HFFc6 (cell line): ENCODE measurements at regions not wholly inside any gene's neighbourhood (a gene's known extent, or its start where the extent isn't known, plus 50 kb on each side); places are given as distances from the start of the nearest gene placed in this dataset.

ENCODE experiments used
- DNase-seq: peaks from one replicate; pipeline ENCODE4 v3.0.0-alpha.2; 2018
- H3K27ac Mint-ChIP-seq: 2 replicates; pipeline ENCODE4 v1.8.0; 2020; ENCODE audit warnings: mild to moderate bottlenecking, mixed read lengths
- H3K27me3 Mint-ChIP-seq: 2 replicates; pipeline ENCODE4 v1.8.0; 2021; ENCODE audit warnings: mild to moderate bottlenecking, moderate library complexity, mixed read lengths; ENCODE audit not compliant: insufficient read depth
- H3K36me3 Mint-ChIP-seq: 2 replicates; pipeline ENCODE4 v1.8.0; 2021; ENCODE audit warnings: low read depth, mixed read lengths
- H3K4me1 Mint-ChIP-seq: 2 replicates; pipeline ENCODE4 v1.8.0; 2020; ENCODE audit warnings: low read depth, mixed read lengths
- H3K4me3 Mint-ChIP-seq: 2 replicates; pipeline ENCODE4 v1.8.0; 2020; ENCODE audit warnings: mild to moderate bottlenecking, moderate library complexity, mixed read lengths
- H3K9me3 Mint-ChIP-seq: 2 replicates; pipeline ENCODE4 v1.8.0; 2020; ENCODE audit warnings: mild to moderate bottlenecking, mixed read lengths
- TF ChIP-seq, protein P1 (sequence below): fragments of 200-600 bp; sonication (generic); IDR thresholded peaks from 2 replicates; pipeline ENCODE4 v1.5.0; 2021; ENCODE audit warnings: antibody characterized with exemption, mild to moderate bottlenecking

DNA sequence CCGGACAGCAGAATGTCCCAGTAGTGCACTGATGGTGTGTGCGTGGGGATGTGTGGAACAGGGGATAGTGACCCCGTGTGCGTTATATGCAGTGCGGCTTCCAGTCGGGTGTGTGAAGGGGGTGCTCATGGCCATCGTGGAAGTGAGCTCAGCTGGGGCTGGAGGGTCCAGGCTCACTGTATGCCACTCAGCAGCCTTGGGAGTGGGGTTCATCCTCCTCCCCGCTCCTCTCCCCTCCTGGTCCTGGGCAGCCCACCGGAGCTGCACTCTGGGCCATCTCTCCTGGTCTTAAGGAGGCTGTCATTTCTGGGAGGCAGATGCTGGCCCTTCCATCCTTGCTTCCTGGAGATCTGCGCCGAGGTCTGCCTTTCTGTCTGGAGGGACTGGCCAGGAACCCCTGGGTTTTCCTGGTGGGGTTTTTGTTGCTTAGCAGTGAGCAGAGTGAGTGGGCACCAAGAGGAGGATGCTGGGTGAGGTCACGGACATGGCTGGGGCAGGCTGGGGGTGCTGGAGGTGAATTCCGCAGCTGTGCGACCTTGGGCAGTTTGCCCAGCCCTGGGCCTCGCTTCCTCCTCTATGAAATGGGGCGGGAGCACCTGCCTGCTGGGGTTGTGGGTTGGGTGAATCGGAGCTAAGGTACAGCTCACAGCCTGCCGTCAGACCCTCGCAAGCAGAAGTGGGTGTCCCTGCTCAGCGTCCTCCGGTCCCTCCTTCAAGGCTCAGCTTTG, 164.1 kb downstream of the SEC14L1 start:
- Mint-ChIP-seq H3K4me1 (peaks cover 49% of the 10 kb centered on the region), H3K27me3 (peaks cover 4% of the 10 kb centered on the region), H3K9me3 (no peaks in the 10 kb centered on the region), H3K4me3 (peak overlapping the region; percentile 60; the same call in 1 of the 2 replicates), H3K27ac (peak overlapping the region; percentile 82), H3K36me3 (no peaks in the 10 kb centered on the region)
- no peak for DNase-seq
- TF ChIP-seq, protein P1, sequence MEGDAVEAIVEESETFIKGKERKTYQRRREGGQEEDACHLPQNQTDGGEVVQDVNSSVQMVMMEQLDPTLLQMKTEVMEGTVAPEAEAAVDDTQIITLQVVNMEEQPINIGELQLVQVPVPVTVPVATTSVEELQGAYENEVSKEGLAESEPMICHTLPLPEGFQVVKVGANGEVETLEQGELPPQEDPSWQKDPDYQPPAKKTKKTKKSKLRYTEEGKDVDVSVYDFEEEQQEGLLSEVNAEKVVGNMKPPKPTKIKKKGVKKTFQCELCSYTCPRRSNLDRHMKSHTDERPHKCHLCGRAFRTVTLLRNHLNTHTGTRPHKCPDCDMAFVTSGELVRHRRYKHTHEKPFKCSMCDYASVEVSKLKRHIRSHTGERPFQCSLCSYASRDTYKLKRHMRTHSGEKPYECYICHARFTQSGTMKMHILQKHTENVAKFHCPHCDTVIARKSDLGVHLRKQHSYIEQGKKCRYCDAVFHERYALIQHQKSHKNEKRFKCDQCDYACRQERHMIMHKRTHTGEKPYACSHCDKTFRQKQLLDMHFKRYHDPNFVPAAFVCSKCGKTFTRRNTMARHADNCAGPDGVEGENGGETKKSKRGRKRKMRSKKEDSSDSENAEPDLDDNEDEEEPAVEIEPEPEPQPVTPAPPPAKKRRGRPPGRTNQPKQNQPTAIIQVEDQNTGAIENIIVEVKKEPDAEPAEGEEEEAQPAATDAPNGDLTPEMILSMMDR, result no peak

DNA sequence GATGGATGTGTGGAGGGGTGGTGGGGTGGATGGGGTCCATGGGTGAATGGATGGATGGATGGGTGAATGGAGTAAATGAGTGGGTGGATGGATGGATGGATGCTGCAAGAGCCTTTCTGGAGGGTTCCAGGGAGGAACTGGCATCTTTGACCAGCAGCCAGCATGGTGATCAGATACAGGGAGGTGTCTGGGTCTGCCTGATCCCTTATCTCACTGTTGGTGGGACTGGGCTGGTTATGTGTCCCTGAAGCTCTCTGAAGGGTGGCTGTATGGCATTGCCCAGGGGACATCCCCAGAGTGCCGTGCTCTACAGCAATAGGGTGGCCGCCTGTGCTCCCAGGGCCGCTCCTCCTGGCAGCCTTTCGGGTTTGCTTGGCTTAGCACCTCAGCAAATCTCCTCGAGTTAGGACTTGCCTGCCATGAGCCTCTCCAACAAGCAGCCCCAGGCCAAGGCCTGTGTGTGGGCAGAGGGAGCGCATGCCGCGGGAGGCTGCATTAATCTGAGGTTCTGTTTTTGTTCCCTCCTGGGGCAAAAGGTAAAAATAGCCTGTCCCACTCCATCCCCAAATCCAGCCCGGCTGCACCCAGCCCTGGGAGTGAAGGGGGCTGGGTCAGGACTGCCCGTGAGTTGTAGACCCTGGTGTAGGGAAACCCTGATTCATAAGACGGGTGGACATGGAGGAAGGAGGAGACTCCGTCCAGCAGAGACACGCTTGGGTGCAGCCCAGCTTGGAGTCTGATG, 165.4 kb downstream of the SEC14L1 start:
- Mint-ChIP-seq H3K9me3 (no peaks in the 10 kb centered on the region), H3K4me1 (peaks cover 58% of the 10 kb centered on the region), H3K27me3 (peaks cover 4% of the 10 kb centered on the region), H3K36me3 (no peaks in the 10 kb centered on the region), H3K4me3 (no peak overlapping the region), H3K27ac (no peak overlapping the region)
- DNase-seq, result no peak
- TF ChIP-seq, protein P1, result no peak

DNA sequence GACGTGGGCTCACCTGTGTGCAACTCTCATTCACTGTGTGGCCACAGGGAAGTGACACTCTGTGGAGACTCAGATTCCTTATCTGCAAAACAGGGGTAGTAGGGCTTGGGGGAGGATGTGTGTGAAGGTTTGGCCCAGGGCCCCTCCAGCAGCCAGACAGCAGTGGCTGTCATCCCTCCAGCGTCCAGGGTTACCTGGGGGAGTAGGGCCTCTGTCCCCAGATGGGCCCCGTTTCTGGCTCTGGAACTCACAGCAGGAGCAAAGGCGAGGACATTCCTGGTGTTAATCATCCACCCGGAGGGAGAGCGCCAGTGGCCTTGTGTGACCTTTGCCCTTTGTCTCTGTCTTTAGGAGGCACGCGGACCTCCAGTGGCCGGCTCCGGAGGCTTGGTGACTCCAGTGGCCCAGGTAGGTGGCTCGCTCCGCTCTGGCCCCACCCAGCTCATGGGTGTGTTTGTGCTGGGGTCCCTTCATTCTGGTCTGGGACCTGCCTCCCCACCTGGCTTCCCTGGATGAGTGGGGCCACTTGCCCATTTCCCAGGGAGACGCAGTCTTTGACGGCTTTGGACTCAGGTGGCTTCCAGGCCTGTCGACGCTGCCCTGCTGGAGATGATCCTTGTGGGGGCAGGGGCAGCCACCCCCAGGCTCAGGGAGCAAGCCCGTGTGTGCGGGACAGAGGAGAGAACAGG, 166.2 kb downstream of the SEC14L1 start:
- TF ChIP-seq, protein P1, result no peak
- DNase-seq, result no peak
- Mint-ChIP-seq H3K36me3 (no peaks in the 10 kb centered on the region), H3K27me3 (peaks cover 4% of the 10 kb centered on the region), H3K9me3 (no peaks in the 10 kb centered on the region), H3K4me3 (no peak overlapping the region), H3K4me1 (peaks cover 58% of the 10 kb centered on the region), H3K27ac (no peak overlapping the region; the same call in 1 of the 2 replicates)

- H3K9me3 Mint-ChIP-seq, result no peaks in the 10 kb centered on the region
- DNase-seq, result no peak
- no peak overlapping the region for H3K4me3 Mint-ChIP-seq
- peaks cover 58% of the 10 kb centered on the region for H3K4me1 Mint-ChIP-seq
- no peaks in the 10 kb centered on the region for H3K36me3 Mint-ChIP-seq
- peak overlapping the region; percentile 29 for H3K27ac Mint-ChIP-seq
- TF ChIP-seq, protein P1, result no peak
- H3K27me3 Mint-ChIP-seq, result peaks cover 4% of the 10 kb centered on the region
Measured at GRCh38 chr17:77307479-77308198, 166.9 kb downstream of the SEC14L1 start.
